ENCODE measurements at regions not wholly inside any gene's neighbourhood (a gene's known extent, or its start where the extent isn't known, plus 50 kb on each side); places are given as distances from the start of the nearest gene placed in this dataset.
A peak's percentile ranks its signal among the peaks of the same experiment; 100 is the strongest.
"Not testable (repeated sequence)": the region's sequence is repeated elsewhere in the genome, so short reads cannot be mapped to it uniquely, and the experiment has no call there.

GRCh38 chr5:176018598-176018997 lies 50.5 kb upstream of the THOC3 start:
- H3K4me3 ChIP-seq (ENCODE audit: low read length); H3K79me2 ChIP-seq (ENCODE audit: low read length); BruUV-seq (replicated peaks); H3K9ac ChIP-seq (ENCODE audit: low read length); H3K4me1 ChIP-seq (ENCODE audit: insufficient read depth, low read length); intact Hi-C loops (cut with micrococcal nuclease); H3F3A ChIP-seq (ENCODE audit: low read length, unreplicated experiment); CTCF ChIA-PET; H3K36me3 ChIP-seq (ENCODE audit: low read depth, low read length); ATAC-seq; H3K27me3 ChIP-seq (ENCODE audit: low read length); H3K27ac ChIP-seq (ENCODE audit: low read length); H3K9me3 ChIP-seq (ENCODE audit: low read length); H3K9me2 ChIP-seq (replicated peaks; ENCODE audit: low read length); POLR2A ChIA-PET (ENCODE audit: unreplicated experiment); H3K4me2 ChIP-seq (ENCODE audit: low read length); H4K20me1 ChIP-seq (ENCODE audit: low read length); H2AFZ ChIP-seq (ENCODE audit: low read length); DNase-seq: not testable (repeated sequence)

GRCh38 chr5:176020852-176021251 lies 52.7 kb upstream of the THOC3 start:
- H3F3A ChIP-seq (ENCODE audit: low read length, unreplicated experiment); DNase-seq; H3K79me2 ChIP-seq (ENCODE audit: low read length); H3K9me3 ChIP-seq (ENCODE audit: low read length); BruUV-seq (replicated peaks); H3K9ac ChIP-seq (ENCODE audit: low read length); intact Hi-C loops (cut with micrococcal nuclease); H3K4me1 ChIP-seq (ENCODE audit: insufficient read depth, low read length); H2AFZ ChIP-seq (ENCODE audit: low read length); H3K27me3 ChIP-seq (ENCODE audit: low read length); H3K27ac ChIP-seq (ENCODE audit: low read length); H3K4me3 ChIP-seq (ENCODE audit: low read length); H3K9me2 ChIP-seq (replicated peaks; ENCODE audit: low read length); H4K20me1 ChIP-seq (ENCODE audit: low read length); POLR2A ChIA-PET (ENCODE audit: unreplicated experiment); H3K4me2 ChIP-seq (ENCODE audit: low read length); H3K36me3 ChIP-seq (ENCODE audit: low read depth, low read length); CTCF ChIA-PET: not testable (repeated sequence)
- ATAC-seq, result peak; percentile 43

GRCh38 chr5:176023535-176023934 lies 55.4 kb upstream of the THOC3 start:
- intact Hi-C loops (cut with micrococcal nuclease); POLR2A ChIA-PET (ENCODE audit: unreplicated experiment); H3K79me2 ChIP-seq (ENCODE audit: low read length); H3K36me3 ChIP-seq (ENCODE audit: low read depth, low read length); CTCF ChIA-PET; H3F3A ChIP-seq (ENCODE audit: low read length, unreplicated experiment); H3K4me3 ChIP-seq (ENCODE audit: low read length); H3K9me3 ChIP-seq (ENCODE audit: low read length); H4K20me1 ChIP-seq (ENCODE audit: low read length); H3K4me1 ChIP-seq (ENCODE audit: insufficient read depth, low read length); H3K4me2 ChIP-seq (ENCODE audit: low read length); H3K9ac ChIP-seq (ENCODE audit: low read length); BruUV-seq (replicated peaks); ATAC-seq; DNase-seq; H2AFZ ChIP-seq (ENCODE audit: low read length); H3K27ac ChIP-seq (ENCODE audit: low read length); H3K9me2 ChIP-seq (replicated peaks; ENCODE audit: low read length); H3K27me3 ChIP-seq (ENCODE audit: low read length): not testable (repeated sequence)

- CTCF ChIA-PET; ATAC-seq; BruUV-seq (replicated peaks); H3K9me3 ChIP-seq (ENCODE audit: low read length); H3K4me2 ChIP-seq (ENCODE audit: low read length); H3K9ac ChIP-seq (ENCODE audit: low read length); H2AFZ ChIP-seq (ENCODE audit: low read length); H3K27me3 ChIP-seq (ENCODE audit: low read length); H3K36me3 ChIP-seq (ENCODE audit: low read depth, low read length); H4K20me1 ChIP-seq (ENCODE audit: low read length); DNase-seq; intact Hi-C loops (cut with micrococcal nuclease); H3K27ac ChIP-seq (ENCODE audit: low read length); H3F3A ChIP-seq (ENCODE audit: low read length, unreplicated experiment); POLR2A ChIA-PET (ENCODE audit: unreplicated experiment); H3K79me2 ChIP-seq (ENCODE audit: low read length); H3K4me3 ChIP-seq (ENCODE audit: low read length); H3K4me1 ChIP-seq (ENCODE audit: insufficient read depth, low read length); H3K9me2 ChIP-seq (replicated peaks; ENCODE audit: low read length): not testable (repeated sequence)
Observed at GRCh38 chr5:176029445-176029844, 61.3 kb upstream of the THOC3 start.

GRCh38 chr5:176030361-176031117 lies 62.4 kb upstream of the THOC3 start:
- ATAC-seq; H2AFZ ChIP-seq (ENCODE audit: low read length); H3K9ac ChIP-seq (ENCODE audit: low read length); POLR2A ChIA-PET (ENCODE audit: unreplicated experiment); intact Hi-C loops (cut with micrococcal nuclease); DNase-seq; H3K79me2 ChIP-seq (ENCODE audit: low read length); H3F3A ChIP-seq (ENCODE audit: low read length, unreplicated experiment); H3K4me1 ChIP-seq (ENCODE audit: insufficient read depth, low read length); H3K4me3 ChIP-seq (ENCODE audit: low read length); H3K9me2 ChIP-seq (replicated peaks; ENCODE audit: low read length); BruUV-seq (replicated peaks); H3K27me3 ChIP-seq (ENCODE audit: low read length); CTCF ChIA-PET; H3K9me3 ChIP-seq (ENCODE audit: low read length); H3K27ac ChIP-seq (ENCODE audit: low read length); H3K36me3 ChIP-seq (ENCODE audit: low read depth, low read length); H3K4me2 ChIP-seq (ENCODE audit: low read length); H4K20me1 ChIP-seq (ENCODE audit: low read length): not testable (repeated sequence)

GRCh38 chr5:176031118-176031510 lies 63.0 kb upstream of the THOC3 start:
- H2AFZ ChIP-seq (ENCODE audit: low read length); DNase-seq; H3K9me2 ChIP-seq (replicated peaks; ENCODE audit: low read length); H3K27ac ChIP-seq (ENCODE audit: low read length); H3K4me1 ChIP-seq (ENCODE audit: insufficient read depth, low read length); H3K4me2 ChIP-seq (ENCODE audit: low read length); intact Hi-C loops (cut with micrococcal nuclease); POLR2A ChIA-PET (ENCODE audit: unreplicated experiment); H3K4me3 ChIP-seq (ENCODE audit: low read length); BruUV-seq (replicated peaks); ATAC-seq; H4K20me1 ChIP-seq (ENCODE audit: low read length); H3K9me3 ChIP-seq (ENCODE audit: low read length); H3K27me3 ChIP-seq (ENCODE audit: low read length); H3K79me2 ChIP-seq (ENCODE audit: low read length); H3K36me3 ChIP-seq (ENCODE audit: low read depth, low read length); H3F3A ChIP-seq (ENCODE audit: low read length, unreplicated experiment); H3K9ac ChIP-seq (ENCODE audit: low read length); CTCF ChIA-PET: not testable (repeated sequence)

- H3K27me3 ChIP-seq (ENCODE audit: low read length); H3K9ac ChIP-seq (ENCODE audit: low read length); H3K9me3 ChIP-seq (ENCODE audit: low read length); intact Hi-C loops (cut with micrococcal nuclease); H3K4me2 ChIP-seq (ENCODE audit: low read length); H4K20me1 ChIP-seq (ENCODE audit: low read length); H3K36me3 ChIP-seq (ENCODE audit: low read depth, low read length); H3K79me2 ChIP-seq (ENCODE audit: low read length); H2AFZ ChIP-seq (ENCODE audit: low read length); H3K4me1 ChIP-seq (ENCODE audit: insufficient read depth, low read length); BruUV-seq (replicated peaks); POLR2A ChIA-PET (ENCODE audit: unreplicated experiment); ATAC-seq; CTCF ChIA-PET; H3K27ac ChIP-seq (ENCODE audit: low read length); H3K9me2 ChIP-seq (replicated peaks; ENCODE audit: low read length); H3K4me3 ChIP-seq (ENCODE audit: low read length); H3F3A ChIP-seq (ENCODE audit: low read length, unreplicated experiment); DNase-seq: not testable (repeated sequence)
Observed at GRCh38 chr5:176033186-176033585, 65.1 kb upstream of the THOC3 start.

All from PC-3 (cell line).